A673 (cell line): ENCODE measurements at regions not wholly inside any gene's neighbourhood (a gene's known extent, or its start where the extent isn't known, plus 50 kb on each side); places are given as distances from the start of the nearest gene placed in this dataset.

Source experiments
- EZH2 ChIP-seq: fragments of 200-600 bp; sonication (generic); IDR thresholded peaks from 2 replicates; pipeline ENCODE4 v1.6.1; 2017; ENCODE audit warnings: borderline replicate concordance, low read depth, mild to moderate bottlenecking, mixed read lengths, antibody characterized with exemption, low read length; ENCODE audit not compliant: poor library complexity, severe bottlenecking
- TF ChIP-seq, protein P1 (sequence below): fragments of 300-800, 200-600 bp; sonication (generic); conservative IDR thresholded peaks from 2 replicates; pipeline ENCODE4 v1.5.1; 2017; ENCODE audit warnings: low read depth, mild to moderate bottlenecking, antibody characterized with exemption, low read length, moderate library complexity, mixed read lengths

- TF ChIP-seq, protein P1, sequence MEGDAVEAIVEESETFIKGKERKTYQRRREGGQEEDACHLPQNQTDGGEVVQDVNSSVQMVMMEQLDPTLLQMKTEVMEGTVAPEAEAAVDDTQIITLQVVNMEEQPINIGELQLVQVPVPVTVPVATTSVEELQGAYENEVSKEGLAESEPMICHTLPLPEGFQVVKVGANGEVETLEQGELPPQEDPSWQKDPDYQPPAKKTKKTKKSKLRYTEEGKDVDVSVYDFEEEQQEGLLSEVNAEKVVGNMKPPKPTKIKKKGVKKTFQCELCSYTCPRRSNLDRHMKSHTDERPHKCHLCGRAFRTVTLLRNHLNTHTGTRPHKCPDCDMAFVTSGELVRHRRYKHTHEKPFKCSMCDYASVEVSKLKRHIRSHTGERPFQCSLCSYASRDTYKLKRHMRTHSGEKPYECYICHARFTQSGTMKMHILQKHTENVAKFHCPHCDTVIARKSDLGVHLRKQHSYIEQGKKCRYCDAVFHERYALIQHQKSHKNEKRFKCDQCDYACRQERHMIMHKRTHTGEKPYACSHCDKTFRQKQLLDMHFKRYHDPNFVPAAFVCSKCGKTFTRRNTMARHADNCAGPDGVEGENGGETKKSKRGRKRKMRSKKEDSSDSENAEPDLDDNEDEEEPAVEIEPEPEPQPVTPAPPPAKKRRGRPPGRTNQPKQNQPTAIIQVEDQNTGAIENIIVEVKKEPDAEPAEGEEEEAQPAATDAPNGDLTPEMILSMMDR = no peak
- TF ChIP-seq EZH2 = no peak
Observed at GRCh38 chr20:51079488-51079887, 56.6 kb upstream of the KCNG1 start.
